Prostate gland (tissue), 2 donors: ENCODE measurements at regions not wholly inside any gene's neighbourhood (a gene's known extent, or its start where the extent isn't known, plus 50 kb on each side); places are given as distances from the start of the nearest gene placed in this dataset.
"Not testable (repeated sequence)": the region's sequence is repeated elsewhere in the genome, so short reads cannot be mapped to it uniquely, and the experiment has no call there.

Source experiments
- CTCF ChIP-seq, 4 experiments: fragments of 200-600 bp in 2 of 4; fragments of 450-650 bp in 2 of 4; sonication (generic) in 2 of 4; IDR thresholded peaks; 1 replicate in 3 of 4; 2 replicates in 1 of 4; pipeline ENCODE4 v1.5.1; 2016 to 2019; ENCODE audit warnings: antibody characterized with exemption in 4 of 4, mild to moderate bottlenecking in 2 of 4, moderate library complexity in 2 of 4
- POLR2A ChIP-seq: fragments of 450-650 bp; IDR thresholded peaks from one replicate; pipeline ENCODE4 v1.6.1; 2016; ENCODE audit warnings: antibody characterized with exemption, mild to moderate bottlenecking
- POLR2AphosphoS5 ChIP-seq: sonication (generic); formaldehyde crosslinking; IDR thresholded peaks from one replicate; pipeline ENCODE4 v1.6.1; 2017; ENCODE audit warnings: antibody characterized with exemption

- not testable (repeated sequence) for TF ChIP-seq CTCF (IDR thresholded peaks at IDR 0.05); POLR2A; POLR2AphosphoS5
Observed at GRCh38 chr4:128673159-128673558, 136.3 kb upstream of the JADE1 start.
